ENCODE measurements at regions not wholly inside any gene's neighbourhood (a gene's known extent, or its start where the extent isn't known, plus 50 kb on each side); places are given as distances from the start of the nearest gene placed in this dataset.

- no peak for TF ChIP-seq CTCF (IDR thresholded peaks at IDR 0.05; ENCODE audit: low read length)
- TF ChIP-seq EZH2 (optimal IDR thresholded peaks at IDR 0.05; ENCODE audit: low read depth, low read length), result no peak
- TF ChIP-seq EZH2phosphoT487 (IDR thresholded peaks at IDR 0.05; ENCODE audit: low read length), result no peak
Observed at GRCh38 chr11:32024948-32025347, 65.9 kb upstream of the RCN1 start.

Measured in MM.1S (cell line).